K562 (cell line): ENCODE measurements at regions not wholly inside any gene's neighbourhood (a gene's known extent, or its start where the extent isn't known, plus 50 kb on each side); places are given as distances from the start of the nearest gene placed in this dataset.

Experiments used
- ATAC-seq: fragments of 200-7000 bp; cut with Tn5 transposase; 3 replicates; pipeline ENCODE4 v1.9.1; 2020; ENCODE audit warnings: moderate library complexity
- BruUV-seq: library from RNA; stranded (reverse); fragments of 400-500 nt; replicated peaks from 2 replicates; lab custom pipeline; 2021; lab: Mats Ljungman, UMichigan
- CTCF ChIA-PET: fragments of 300-600 bp; formaldehyde crosslinking; extraction: SDS; loops from one replicate; lab custom pipeline; 2021; ENCODE audit warnings: low intra/inter-chr PET ratio; lab: Yijun Ruan, JAX
- POLR2A ChIA-PET: fragments of 300-600, 350-650 bp; sonication (Branson Sonifier 250); formaldehyde crosslinking; extraction: SDS; loops from one replicate; lab custom pipeline; 2021; ENCODE audit warnings: antibody characterized with exemption, inconsistent platforms; lab: Yijun Ruan, JAX
- DNase-seq, 4 experiments: peaks; one replicate each; pipeline versions ENCODE4 v3.0.0 to v3.0.0-alpha.2; 2011 to 2018; ENCODE audit warnings: low spot score in 3 of 4, mixed read lengths in 3 of 4; ENCODE audit errors: extremely low read depth in 1 of 4
- FAIRE-seq: peaks from 2 replicates; lab custom pipeline; 2011; peaks lifted over from hg19 to GRCh38; lab: Jason Lieb, UNC
- H2AFZ ChIP-seq: 2 replicates; pipeline ENCODE4 v1.6.0; 2011; ENCODE audit warnings: low read depth, low read length, control low read depth, inconsistent platforms
- H3K27ac ChIP-seq: fragments of 200-600 bp; 3 replicates; pipeline ENCODE4 v1.8.0; 2011; ENCODE audit warnings: low read depth, mild to moderate bottlenecking, control low read depth, inconsistent platforms, low read length, moderate library complexity, mixed read lengths; ENCODE audit errors: extremely low read depth
- H3K27me3 ChIP-seq, 2 experiments: fragments of 300-600 bp in 1 of 2; 2 replicates in 1 of 2; 3 replicates in 1 of 2; pipeline versions ENCODE4 v1.6.0 to v1.8.0; 2011; ENCODE audit warnings: inconsistent platforms in 2 of 2, low read length in 2 of 2, mild to moderate bottlenecking in 1 of 2, mixed read lengths in 1 of 2, moderate library complexity in 1 of 2; ENCODE audit not compliant: control insufficient read depth in 2 of 2, insufficient read depth in 2 of 2
- H3K36me3 ChIP-seq: fragments of 300-600 bp; 3 replicates; pipeline ENCODE4 v1.8.0; 2011; ENCODE audit warnings: mild to moderate bottlenecking, low read length, inconsistent platforms; ENCODE audit not compliant: control insufficient read depth, insufficient read depth
- H3K4me1 ChIP-seq, 2 experiments: fragments of 200-600 bp in 1 of 2; replicated peaks in 1 of 2; 2 replicates in 1 of 2; 3 replicates in 1 of 2; pipeline versions ENCODE4 v1.5.1 to v1.8.0; 2011; ENCODE audit warnings: inconsistent platforms in 2 of 2, low read length in 2 of 2, mild to moderate bottlenecking in 1 of 2, mixed read lengths in 1 of 2, moderate library complexity in 1 of 2; ENCODE audit not compliant: control insufficient read depth in 2 of 2, insufficient read depth in 2 of 2
- H3K4me2 ChIP-seq: 2 replicates; pipeline ENCODE4 v1.6.1; 2011; ENCODE audit warnings: low read length, control low read depth, inconsistent platforms, mixed read lengths; ENCODE audit not compliant: insufficient read depth
- H3K4me3 ChIP-seq: fragments of 200-600 bp; sonication (generic), shearing (Covaris generic); 2 replicates; pipeline ENCODE4 v1.5.1; 2016; ENCODE audit warnings: control low read depth, inconsistent platforms
- H3K79me2 ChIP-seq: fragments of 200-600 bp; 3 replicates; pipeline ENCODE4 v1.8.0; 2011; ENCODE audit warnings: low read length, inconsistent platforms; ENCODE audit not compliant: control insufficient read depth, insufficient read depth
- H3K9ac ChIP-seq, 2 experiments: 2 replicates each; pipeline versions ENCODE4 v1.6.0 to v1.6.1; 2011; ENCODE audit warnings: low read depth in 2 of 2, low read length in 2 of 2, control low read depth in 1 of 2, inconsistent platforms in 1 of 2, mild to moderate bottlenecking in 1 of 2, mixed read lengths in 1 of 2; ENCODE audit not compliant: insufficient read depth in 1 of 2
- H3K9me1 ChIP-seq: one replicate; pipeline ENCODE4 v1.6.0; 2011; ENCODE audit warnings: inconsistent platforms, mild to moderate bottlenecking, low read length, moderate library complexity; ENCODE audit not compliant: control insufficient read depth, insufficient read depth
- H3K9me3 ChIP-seq: replicated peaks from 2 replicates; pipeline ENCODE4 v1.5.1; 2011; ENCODE audit warnings: low read depth, low read length, inconsistent platforms; ENCODE audit not compliant: control insufficient read depth, insufficient read depth
- H4K20me1 ChIP-seq: replicated peaks from 2 replicates; pipeline ENCODE4 v1.6.1; 2011; ENCODE audit warnings: low read length, inconsistent platforms, mixed read lengths; ENCODE audit not compliant: control insufficient read depth, insufficient read depth
- CEBPB ChIP-seq: fragments of 450-650 bp; IDR thresholded peaks from 2 replicates; pipeline ENCODE4 v1.6.1; 2016; ENCODE audit warnings: missing genetic modification characterization, missing compliant biosample characterization
- GABPB2 ChIP-seq: fragments of 250-450 bp; sonication (Bioruptor Pico); conservative IDR thresholded peaks from 2 replicates; pipeline ENCODE4 v1.5.1; 2021; ENCODE audit warnings: mild to moderate bottlenecking
- HMG20B ChIP-seq: fragments of 250-450 bp; sonication (Bioruptor Pico); IDR thresholded peaks from 2 replicates; pipeline ENCODE4 v1.5.0; 2021; ENCODE audit warnings: mild to moderate bottlenecking
- MAFG ChIP-seq: fragments of 450-650 bp; conservative IDR thresholded peaks from 2 replicates; pipeline ENCODE4 v1.6.1; 2016; ENCODE audit warnings: missing genetic modification characterization, missing compliant biosample characterization
- MEF2A ChIP-seq: IDR thresholded peaks from 2 replicates; pipeline ENCODE4 v1.6.1; 2011; ENCODE audit warnings: low read depth, mild to moderate bottlenecking, low read length, moderate library complexity; ENCODE audit not compliant: control insufficient read depth
- MTA2 ChIP-seq: fragments of 450-650 bp; IDR thresholded peaks from 2 replicates; pipeline ENCODE4 v1.6.1; 2016; ENCODE audit warnings: low read depth
- POLR2B ChIP-seq: fragments of 450-650 bp; IDR thresholded peaks from 2 replicates; pipeline ENCODE4 v1.6.1; 2018; ENCODE audit warnings: low read depth; ENCODE audit not compliant: partially characterized antibody
- SUPT5H ChIP-seq: fragments of 450-650 bp; IDR thresholded peaks from 2 replicates; pipeline ENCODE4 v1.6.1; 2016
- WGBS: fragments of 100-300 bp; shearing (Covaris generic); methylation state at CpG from one replicate; pipeline ENCODE4 v1.1.6; 2016; ENCODE audit warnings: low coverage, mixed read lengths; ENCODE audit not compliant: insufficient coverage; ENCODE audit errors: missing lambda C conversion rate; 5-methylcytosine and 5-hydroxymethylcytosine counted together
- in situ Hi-C: fragments of 300-500 bp; cut with MboI; formaldehyde crosslinking; loops from 4 replicates; pipeline ENCODE4 v1.15.0; 2018; ENCODE audit warnings: inconsistent platforms, mixed read lengths
- intact Hi-C: fragments of 100-400 bp; cut with micrococcal nuclease; formaldehyde crosslinking; loops from 2 replicates; pipeline ENCODE4 v1.14.2; 2022
- TF ChIP-seq, protein P1 (sequence below): fragments of 250-450 bp; sonication (Bioruptor Pico); IDR thresholded peaks from 2 replicates; pipeline ENCODE4 v1.8.0; 2021; ENCODE audit warnings: borderline replicate concordance, mild to moderate bottlenecking, moderate library complexity; ENCODE audit not compliant: poor library complexity, severe bottlenecking
- TF ChIP-seq, protein P2 (sequence below): fragments of 250-450 bp; sonication (Bioruptor Pico); IDR thresholded peaks from 2 replicates; pipeline ENCODE4 v1.9.0; 2021; ENCODE audit warnings: mild to moderate bottlenecking, inconsistent platforms
- TF ChIP-seq, protein P3 (sequence below): sonication (generic); formaldehyde crosslinking; IDR thresholded peaks from 2 replicates; pipeline ENCODE4 v1.8.1; 2023; ENCODE audit warnings: mild to moderate bottlenecking, missing genetic modification reagents
- TF ChIP-seq, protein P4 (sequence below): fragments of 250-450 bp; sonication (Bioruptor Pico); IDR thresholded peaks from 2 replicates; pipeline ENCODE4 v1.6.1; 2021; ENCODE audit warnings: mild to moderate bottlenecking

DNA sequence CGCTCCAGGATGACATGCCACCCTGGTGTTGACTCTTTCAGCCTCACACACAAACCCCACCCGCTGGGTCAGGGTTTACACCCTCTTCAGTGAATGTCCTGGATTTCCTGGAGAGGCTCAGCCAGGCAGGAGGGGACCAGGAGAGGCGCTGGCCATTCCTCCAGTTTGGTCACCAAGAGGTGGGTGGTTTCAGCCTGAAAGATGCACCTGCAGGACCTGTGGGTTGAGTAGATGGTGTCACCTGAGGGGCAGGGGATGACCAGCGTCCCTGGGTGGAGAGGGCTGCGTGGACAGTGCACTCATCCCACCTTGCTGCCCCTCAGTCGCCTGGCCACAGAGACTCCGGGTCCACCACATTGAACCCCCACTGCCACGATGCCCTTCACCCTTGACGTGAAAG lies 179.7 kb downstream of the ASMT start:
- FAIRE-seq (no peak), ATAC-seq (no peak), DNase-seq (no peak)
- POLR2A ChIA-PET, result no interaction called here
- Histone ChIP-seq H3K9me3 (no peaks in the 10 kb centered on the region; the same call in 1 of the 2 replicates), H2AFZ (no peak overlapping the region), H4K20me1 (no peaks in the 10 kb centered on the region), H3K4me3 (no peak overlapping the region), H3K79me2 (no peaks in the 10 kb centered on the region), H3K27ac (no peak overlapping the region), H3K27me3 (no peaks in the 10 kb centered on the region), H3K9me1 (no peaks in the 10 kb centered on the region), H3K36me3 (no peaks in the 10 kb centered on the region), H3K9ac (no peak overlapping the region), H3K4me2 (no peak overlapping the region), H3K4me1 (no peaks in the 10 kb centered on the region)
- BruUV-seq, result no TSS peak
- TF ChIP-seq, protein P1, sequence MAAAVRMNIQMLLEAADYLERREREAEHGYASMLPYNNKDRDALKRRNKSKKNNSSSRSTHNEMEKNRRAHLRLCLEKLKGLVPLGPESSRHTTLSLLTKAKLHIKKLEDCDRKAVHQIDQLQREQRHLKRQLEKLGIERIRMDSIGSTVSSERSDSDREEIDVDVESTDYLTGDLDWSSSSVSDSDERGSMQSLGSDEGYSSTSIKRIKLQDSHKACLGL, result no peak
- TF ChIP-seq MTA2 (no peak), MAFG (tag) (no peak), GABPB2 (CRISPR knock-in tag) (no peak), HMG20B (CRISPR knock-in tag) (no peak), SUPT5H (no peak), MEF2A (no peak), CEBPB (tag) (no peak), POLR2B (no peak)
- TF ChIP-seq, protein P2, sequence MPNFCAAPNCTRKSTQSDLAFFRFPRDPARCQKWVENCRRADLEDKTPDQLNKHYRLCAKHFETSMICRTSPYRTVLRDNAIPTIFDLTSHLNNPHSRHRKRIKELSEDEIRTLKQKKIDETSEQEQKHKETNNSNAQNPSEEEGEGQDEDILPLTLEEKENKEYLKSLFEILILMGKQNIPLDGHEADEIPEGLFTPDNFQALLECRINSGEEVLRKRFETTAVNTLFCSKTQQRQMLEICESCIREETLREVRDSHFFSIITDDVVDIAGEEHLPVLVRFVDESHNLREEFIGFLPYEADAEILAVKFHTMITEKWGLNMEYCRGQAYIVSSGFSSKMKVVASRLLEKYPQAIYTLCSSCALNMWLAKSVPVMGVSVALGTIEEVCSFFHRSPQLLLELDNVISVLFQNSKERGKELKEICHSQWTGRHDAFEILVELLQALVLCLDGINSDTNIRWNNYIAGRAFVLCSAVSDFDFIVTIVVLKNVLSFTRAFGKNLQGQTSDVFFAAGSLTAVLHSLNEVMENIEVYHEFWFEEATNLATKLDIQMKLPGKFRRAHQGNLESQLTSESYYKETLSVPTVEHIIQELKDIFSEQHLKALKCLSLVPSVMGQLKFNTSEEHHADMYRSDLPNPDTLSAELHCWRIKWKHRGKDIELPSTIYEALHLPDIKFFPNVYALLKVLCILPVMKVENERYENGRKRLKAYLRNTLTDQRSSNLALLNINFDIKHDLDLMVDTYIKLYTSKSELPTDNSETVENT (CRISPR knock-in tag), result no peak
- TF ChIP-seq, protein P3, sequence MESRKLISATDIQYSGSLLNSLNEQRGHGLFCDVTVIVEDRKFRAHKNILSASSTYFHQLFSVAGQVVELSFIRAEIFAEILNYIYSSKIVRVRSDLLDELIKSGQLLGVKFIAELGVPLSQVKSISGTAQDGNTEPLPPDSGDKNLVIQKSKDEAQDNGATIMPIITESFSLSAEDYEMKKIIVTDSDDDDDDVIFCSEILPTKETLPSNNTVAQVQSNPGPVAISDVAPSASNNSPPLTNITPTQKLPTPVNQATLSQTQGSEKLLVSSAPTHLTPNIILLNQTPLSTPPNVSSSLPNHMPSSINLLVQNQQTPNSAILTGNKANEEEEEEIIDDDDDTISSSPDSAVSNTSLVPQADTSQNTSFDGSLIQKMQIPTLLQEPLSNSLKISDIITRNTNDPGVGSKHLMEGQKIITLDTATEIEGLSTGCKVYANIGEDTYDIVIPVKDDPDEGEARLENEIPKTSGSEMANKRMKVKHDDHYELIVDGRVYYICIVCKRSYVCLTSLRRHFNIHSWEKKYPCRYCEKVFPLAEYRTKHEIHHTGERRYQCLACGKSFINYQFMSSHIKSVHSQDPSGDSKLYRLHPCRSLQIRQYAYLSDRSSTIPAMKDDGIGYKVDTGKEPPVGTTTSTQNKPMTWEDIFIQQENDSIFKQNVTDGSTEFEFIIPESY (CRISPR knock-in tag), result no peak
- TF ChIP-seq, protein P4, sequence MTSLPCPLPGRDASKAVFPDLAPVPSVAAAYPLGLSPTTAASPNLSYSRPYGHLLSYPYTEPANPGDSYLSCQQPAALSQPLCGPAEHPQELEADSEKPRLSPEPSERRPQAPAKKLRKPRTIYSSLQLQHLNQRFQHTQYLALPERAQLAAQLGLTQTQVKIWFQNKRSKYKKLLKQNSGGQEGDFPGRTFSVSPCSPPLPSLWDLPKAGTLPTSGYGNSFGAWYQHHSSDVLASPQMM (CRISPR knock-in tag), result no peak
- intact Hi-C loops (no loop called here), in situ Hi-C loops (no loop called here)
- CTCF ChIA-PET, result no interaction called here
- WGBS, result 15% methylated on average over 6 of the region's 9 CpGs
